ENCODE measurements at regions not wholly inside any gene's neighbourhood (a gene's known extent, or its start where the extent isn't known, plus 50 kb on each side); places are given as distances from the start of the nearest gene placed in this dataset.
"Not testable (repeated sequence)": the region's sequence is repeated elsewhere in the genome, so short reads cannot be mapped to it uniquely, and the experiment has no call there.

- no peak for DNase-seq (ENCODE audit: insufficient read length, low spot score)
Measured at GRCh38 chr20:43404878-43405277, 52.8 kb upstream of the SRSF6 start.

GRCh38 chr20:43400882-43401281, 56.8 kb upstream of the SRSF6 start:
- not testable (repeated sequence) for DNase-seq (ENCODE audit: insufficient read length, low spot score); FAIRE-seq

More at GRCh38 chr20:43404878-43405277, 52.8 kb upstream of the SRSF6 start:
- FAIRE-seq = no peak
- TF ChIP-seq CTCF (IDR thresholded peaks at IDR 0.05; ENCODE audit: insufficient read depth, missing control alignments) = no peak

- DNase-seq (ENCODE audit: insufficient read length, low spot score) (no peak), FAIRE-seq (no peak)
- TF ChIP-seq CTCF (IDR thresholded peaks at IDR 0.05; ENCODE audit: insufficient read depth, missing control alignments) = no peak
Measured at GRCh38 chr20:43398676-43399324, 58.9 kb upstream of the SRSF6 start.

GRCh38 chr20:43397147-43397546, 60.5 kb upstream of the SRSF6 start:
- FAIRE-seq (no peak), DNase-seq (ENCODE audit: insufficient read length, low spot score) (no peak)
- no peak for TF ChIP-seq CTCF (IDR thresholded peaks at IDR 0.05; ENCODE audit: insufficient read depth, missing control alignments)

GRCh38 chr20:43393052-43393451, 64.6 kb upstream of the SRSF6 start:
- TF ChIP-seq CTCF (IDR thresholded peaks at IDR 0.05; ENCODE audit: insufficient read depth, missing control alignments) = no peak
- DNase-seq (ENCODE audit: insufficient read length, low spot score) = no peak
- no peak for FAIRE-seq

- no peak for TF ChIP-seq CTCF (IDR thresholded peaks at IDR 0.05; ENCODE audit: insufficient read depth, missing control alignments)
- FAIRE-seq = no peak
- no peak for DNase-seq (ENCODE audit: insufficient read length, low spot score)
Measured at GRCh38 chr20:43392561-43392960, 65.1 kb upstream of the SRSF6 start.

GRCh38 chr20:43389839-43390626, 67.7 kb upstream of the SRSF6 start:
- TF ChIP-seq CTCF (IDR thresholded peaks at IDR 0.05; ENCODE audit: insufficient read depth, missing control alignments) = no peak
- FAIRE-seq (no peak), DNase-seq (ENCODE audit: insufficient read length, low spot score) (no peak)
